Cerebellar cortex (tissue), 1 donor: ENCODE measurements at regions not wholly inside any gene's neighbourhood (a gene's known extent, or its start where the extent isn't known, plus 50 kb on each side); places are given as distances from the start of the nearest gene placed in this dataset.

Experiments used
- DNase-seq: peaks from one replicate; pipeline ENCODE4 v3.0.0-alpha.2; 2015; ENCODE audit warnings: low spot score

DNA sequence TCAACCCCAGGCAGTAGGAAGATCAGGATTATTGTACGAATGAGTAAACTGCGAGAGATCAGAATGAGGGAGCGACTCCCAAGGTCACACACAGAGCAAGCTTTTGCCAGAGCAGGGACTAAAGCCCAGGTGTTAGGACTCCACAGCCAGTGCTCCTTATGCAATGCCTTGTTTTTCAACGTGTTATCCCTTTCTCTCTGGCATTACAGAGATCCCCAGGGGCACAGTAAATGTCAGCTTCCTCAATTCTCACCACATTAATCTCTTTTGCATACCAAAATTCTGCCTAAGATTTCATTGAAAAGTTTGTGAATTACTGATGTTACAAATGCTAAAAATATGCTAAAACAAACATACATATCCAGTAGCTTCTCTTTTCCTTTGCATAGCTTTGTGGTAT is 68.1 kb upstream of the CES5A start:
- DNase-seq, result no peak

DNA sequence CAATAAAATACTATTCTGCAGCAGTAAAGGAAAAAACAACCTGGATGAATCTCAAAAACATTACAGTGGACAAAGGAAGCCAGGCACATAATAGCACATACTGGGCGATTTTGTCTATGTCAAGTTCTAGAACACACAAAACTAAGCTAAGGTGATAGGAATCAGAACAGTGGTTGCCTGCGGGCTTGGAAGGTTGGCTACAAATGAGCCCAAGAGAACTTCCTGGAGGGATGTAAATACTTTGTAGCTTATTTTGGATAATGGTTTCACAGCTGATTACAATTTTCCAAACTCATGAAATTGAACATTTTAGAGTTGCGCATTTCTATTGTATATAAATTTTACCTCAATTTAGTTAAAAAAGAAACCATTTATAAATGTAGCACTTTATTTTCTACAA is 67.6 kb upstream of the CES5A start:
- no peak for DNase-seq

- no peak for DNase-seq
Observed at GRCh38 chr16:55941552-55941951, 66.4 kb upstream of the CES5A start.

- DNase-seq, result no peak
Observed at GRCh38 chr16:55938126-55938525, 63.0 kb upstream of the CES5A start.

DNA sequence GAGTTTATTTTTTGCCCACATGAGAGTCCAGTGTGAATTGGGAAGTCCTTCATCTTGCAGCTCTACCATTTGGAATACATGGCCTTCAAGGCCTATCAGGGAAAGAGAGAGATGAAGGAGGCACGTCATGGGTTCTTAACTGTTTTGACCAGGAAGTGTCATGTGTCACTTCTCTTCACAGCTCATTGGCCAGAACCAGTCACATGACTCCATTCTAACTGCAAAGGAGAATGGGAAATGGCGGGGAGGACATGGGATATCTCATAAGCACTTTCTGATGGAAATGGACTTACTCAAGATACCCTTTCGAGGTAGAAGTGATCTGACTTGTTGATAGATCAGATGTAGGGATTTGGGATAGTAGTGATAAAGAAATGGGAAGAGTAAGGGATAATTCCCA is 57.9 kb upstream of the CES5A start:
- DNase-seq, result no peak

GRCh38 chr16:55930036-55930435 is 54.9 kb upstream of the CES5A start:
- no peak for DNase-seq

- DNase-seq, result no peak
Observed at GRCh38 chr16:55929181-55929580, 54.0 kb upstream of the CES5A start.

DNA sequence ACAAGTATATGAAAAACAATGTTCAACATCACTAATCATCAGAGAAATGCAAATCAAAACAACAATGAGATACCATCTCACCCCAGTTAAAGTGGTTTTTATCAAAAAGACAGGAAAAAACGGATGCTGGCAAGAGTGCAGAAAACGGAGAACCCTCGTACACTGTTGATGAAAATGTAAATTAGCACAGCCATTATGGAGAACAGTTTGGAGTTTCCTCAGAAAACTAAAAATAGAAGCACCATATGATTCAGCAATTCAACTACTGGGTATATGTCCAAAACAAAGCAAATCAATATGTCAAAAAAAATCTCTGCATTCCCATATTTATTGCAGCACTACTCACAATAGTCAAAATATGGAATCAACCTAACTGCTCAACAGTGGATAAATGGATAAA is 50.1 kb upstream of the CES5A start:
- DNase-seq, result no peak
